IMR-90 (cell line): ENCODE measurements at regions not wholly inside any gene's neighbourhood (a gene's known extent, or its start where the extent isn't known, plus 50 kb on each side); places are given as distances from the start of the nearest gene placed in this dataset.

Experiments used
- ATAC-seq: fragments of 200-7000 bp; cut with Tn5 transposase; 2 replicates; pipeline ENCODE4 v1.9.1; 2020; ENCODE audit warnings: low read depth, mild to moderate bottlenecking, moderate library complexity
- BruUV-seq: library from RNA; stranded (reverse); fragments of 400-500 nt; replicated peaks from 2 replicates; lab custom pipeline; 2021; lab: Mats Ljungman, UMichigan
- CTCF ChIA-PET: fragments of 300-600 bp; formaldehyde crosslinking; extraction: SDS; loops from one replicate; lab custom pipeline; 2021; ENCODE audit warnings: antibody characterized with exemption; lab: Yijun Ruan, JAX
- POLR2A ChIA-PET: fragments of 300-600 bp; sonication (Branson Sonifier 250); formaldehyde crosslinking; loops from one replicate; lab custom pipeline; 2022; ENCODE audit warnings: antibody characterized with exemption; ENCODE audit not compliant: unreplicated experiment; lab: Charles Lee
- DNase-seq: peaks from one replicate; pipeline ENCODE4 v3.0.0; 2013
- H2AFZ ChIP-seq: replicated peaks from 2 replicates; pipeline ENCODE3; 2013; ENCODE audit warnings: low read length, mild to moderate bottlenecking; ENCODE audit not compliant: poor library complexity
- H2AK5ac ChIP-seq: 2 replicates; pipeline ENCODE4 v1.6.1; 2013; ENCODE audit warnings: low read depth, low read length, inconsistent platforms
- H2AK9ac ChIP-seq: replicated peaks from 2 replicates; pipeline ENCODE3; 2013; ENCODE audit warnings: mild to moderate bottlenecking, low read depth, low read length, moderate library complexity; ENCODE audit not compliant: poor library complexity
- H2BK120ac ChIP-seq: 2 replicates; pipeline ENCODE4 v1.6.1; 2013; ENCODE audit warnings: low read depth, low read length, inconsistent platforms
- H2BK15ac ChIP-seq: 3 replicates; pipeline ENCODE4 v1.6.1; 2013; ENCODE audit warnings: low read depth, low read length, inconsistent platforms
- H2BK20ac ChIP-seq: 2 replicates; pipeline ENCODE4 v1.6.1; 2013; ENCODE audit warnings: low read depth, mild to moderate bottlenecking, inconsistent platforms, low read length, moderate library complexity
- H2BK5ac ChIP-seq: 2 replicates; pipeline ENCODE4 v1.6.1; 2013; ENCODE audit warnings: mild to moderate bottlenecking, low read depth, low read length, inconsistent platforms; ENCODE audit not compliant: poor library complexity, severe bottlenecking
- H3K14ac ChIP-seq: replicated peaks from 2 replicates; pipeline ENCODE4 v1.6.1; 2013; ENCODE audit warnings: low read depth, low read length, inconsistent platforms
- H3K18ac ChIP-seq: 2 replicates; pipeline ENCODE4 v1.6.1; 2013; ENCODE audit warnings: low read depth, low read length, control low read depth
- H3K23ac ChIP-seq: 2 replicates; pipeline ENCODE4 v1.6.1; 2013; ENCODE audit warnings: low read depth, low read length, inconsistent platforms
- H3K27ac ChIP-seq: 2 replicates; pipeline ENCODE4 v1.5.1; 2013; ENCODE audit warnings: mild to moderate bottlenecking, control low read depth, low read length; ENCODE audit not compliant: insufficient read depth
- H3K27me3 ChIP-seq: 2 replicates; pipeline ENCODE4 v1.6.1; 2013; ENCODE audit warnings: low read length; ENCODE audit not compliant: control insufficient read depth, insufficient read depth
- H3K36me3 ChIP-seq: 2 replicates; pipeline ENCODE4 v1.6.1; 2013; ENCODE audit warnings: low read length, mixed read lengths; ENCODE audit not compliant: control insufficient read depth, insufficient read depth
- H3K4ac ChIP-seq: 2 replicates; pipeline ENCODE4 v1.6.1; 2013; ENCODE audit warnings: low read depth, low read length, inconsistent platforms
- H3K4me1 ChIP-seq: 2 replicates; pipeline ENCODE4 v1.6.1; 2013; ENCODE audit warnings: low read length, mixed read lengths; ENCODE audit not compliant: control insufficient read depth, insufficient read depth
- H3K4me2 ChIP-seq: 2 replicates; pipeline ENCODE4 v1.6.1; 2013; ENCODE audit warnings: low read depth, mild to moderate bottlenecking, control low read depth, low read length, moderate library complexity
- H3K4me3 ChIP-seq: 2 replicates; pipeline ENCODE4 v1.5.1; 2013; ENCODE audit warnings: low read depth, mild to moderate bottlenecking, control low read depth, low read length, moderate library complexity; ENCODE audit not compliant: insufficient read depth
- H3K56ac ChIP-seq: 2 replicates; pipeline ENCODE4 v1.6.1; 2013; ENCODE audit warnings: low read length, inconsistent platforms; ENCODE audit not compliant: insufficient read depth; ENCODE audit errors: extremely low read depth
- H3K79me1 ChIP-seq, 2 experiments: 2 replicates each; pipeline ENCODE4 v1.6.1; 2013; ENCODE audit warnings: low read length in 2 of 2, inconsistent platforms in 1 of 2, low read depth in 1 of 2
- H3K9ac ChIP-seq: 2 replicates; pipeline ENCODE4 v1.6.1; 2013; ENCODE audit warnings: low read depth, low read length, control low read depth
- H3K9me1 ChIP-seq: 2 replicates; pipeline ENCODE4 v1.6.1; 2013; ENCODE audit warnings: low read length, inconsistent platforms; ENCODE audit not compliant: insufficient read depth
- H3K9me3 ChIP-seq: 2 replicates; pipeline ENCODE4 v1.6.1; 2013; ENCODE audit warnings: low read length; ENCODE audit not compliant: control insufficient read depth, insufficient read depth
- H4K20me1 ChIP-seq: 2 replicates; pipeline ENCODE4 v1.6.1; 2013; ENCODE audit warnings: low read length, inconsistent platforms; ENCODE audit not compliant: insufficient read depth
- H4K5ac ChIP-seq: 2 replicates; pipeline ENCODE4 v1.6.1; 2013; ENCODE audit warnings: mild to moderate bottlenecking, low read depth, low read length, control low read depth
- H4K8ac ChIP-seq, 2 experiments: 2 replicates each; pipeline ENCODE4 v1.6.1; 2013; ENCODE audit warnings: low read depth in 2 of 2, low read length in 2 of 2, control low read depth in 1 of 2, inconsistent platforms in 1 of 2
- H4K91ac ChIP-seq: 2 replicates; pipeline ENCODE4 v1.6.1; 2013; ENCODE audit warnings: low read depth, low read length, inconsistent platforms; ENCODE audit not compliant: insufficient read depth
- ELK1 ChIP-seq: fragments of 150-350 bp; IDR thresholded peaks from 2 replicates; pipeline ENCODE4 v1.6.1; 2016; ENCODE audit warnings: low read depth, mild to moderate bottlenecking, low read length, moderate library complexity, borderline replicate concordance
- MAFK ChIP-seq: IDR thresholded peaks from 2 replicates; pipeline ENCODE4 v1.6.1; 2012; ENCODE audit warnings: low read depth, low read length, improper control_type of control experiment
- NFE2L2 ChIP-seq: fragments of 150-350 bp; IDR thresholded peaks from 2 replicates; pipeline ENCODE4 v1.6.1; 2016; ENCODE audit warnings: low read depth, mild to moderate bottlenecking, low read length
- RAD21 ChIP-seq: IDR thresholded peaks from 2 replicates; pipeline ENCODE4 v1.6.1; 2012; ENCODE audit warnings: low read length, improper control_type of control experiment
- RCOR1 ChIP-seq: IDR thresholded peaks from 2 replicates; pipeline ENCODE4 v1.6.1; 2012; ENCODE audit warnings: mild to moderate bottlenecking, low read length, improper control_type of control experiment; ENCODE audit not compliant: insufficient replicate concordance
- RFX5 ChIP-seq: IDR thresholded peaks from 2 replicates; pipeline ENCODE4 v1.8.0; 2012; ENCODE audit warnings: low read depth, mild to moderate bottlenecking, low read length, moderate library complexity
- dilution Hi-C: fragments of 300-500 bp; cut with HindIII; formaldehyde crosslinking; loops from one replicate; pipeline ENCODE4 v1.14.3; 2018; ENCODE audit warnings: low sequenced_read_pairs; ENCODE audit not compliant: unreplicated experiment
- in situ Hi-C: fragments of 300-500 bp; cut with MboI; formaldehyde crosslinking; loops from 3 replicates; pipeline ENCODE4 v1.14.3; 2019; ENCODE audit warnings: low sequenced_read_pairs, inconsistent platforms, mixed read lengths
- intact Hi-C: fragments of 100-400 bp; cut with micrococcal nuclease; formaldehyde crosslinking; loops from 2 replicates; pipeline ENCODE4 v1.10.0; 2022
- TF ChIP-seq, protein P1 (sequence below): fragments of 150-350 bp; IDR thresholded peaks from 2 replicates; pipeline ENCODE4 v1.6.1; 2017; ENCODE audit warnings: mild to moderate bottlenecking, antibody characterized with exemption, low read length, low read depth

- Histone ChIP-seq H3K36me3 (no peaks in the 10 kb centered on the region), H2BK15ac (no peak overlapping the region), H3K23ac (no peak overlapping the region), H3K56ac (no peak overlapping the region), H3K79me1 (no peaks in the 10 kb centered on the region), H3K9me3 (no peaks in the 10 kb centered on the region), H3K27me3 (no peaks in the 10 kb centered on the region), H4K5ac (no peak overlapping the region), H2BK120ac (no peak overlapping the region), H4K8ac (no peak overlapping the region), H2BK20ac (no peak overlapping the region), H4K20me1 (no peaks in the 10 kb centered on the region), H2AK9ac (no peak overlapping the region), H2AK5ac (no peak overlapping the region), H4K91ac (no peak overlapping the region), H3K14ac (no peak overlapping the region), H3K27ac (no peak overlapping the region), H3K9ac (no peak overlapping the region), H3K18ac (no peak overlapping the region), H3K4ac (no peak overlapping the region), H3K4me2 (no peak overlapping the region), H2AFZ (no peak overlapping the region), H2BK5ac (no peak overlapping the region), H3K4me3 (no peak overlapping the region), H3K4me1 (no peaks in the 10 kb centered on the region), H3K9me1 (no peaks in the 10 kb centered on the region)
- in situ Hi-C loops, result no loop called here
- DNase-seq (no peak), ATAC-seq (no peak)
- dilution Hi-C loops, result no loop called here
- ChIA-PET POLR2A (no interaction called here), CTCF (no interaction called here)
- no TSS peak for BruUV-seq
- intact Hi-C loops, result no loop called here
- TF ChIP-seq MAFK, result no peak
- TF ChIP-seq ELK1, result no peak
- no peak for TF ChIP-seq RFX5
- TF ChIP-seq RAD21, result no peak
- TF ChIP-seq NFE2L2, result no peak
- TF ChIP-seq RCOR1, result no peak
- TF ChIP-seq, protein P1, sequence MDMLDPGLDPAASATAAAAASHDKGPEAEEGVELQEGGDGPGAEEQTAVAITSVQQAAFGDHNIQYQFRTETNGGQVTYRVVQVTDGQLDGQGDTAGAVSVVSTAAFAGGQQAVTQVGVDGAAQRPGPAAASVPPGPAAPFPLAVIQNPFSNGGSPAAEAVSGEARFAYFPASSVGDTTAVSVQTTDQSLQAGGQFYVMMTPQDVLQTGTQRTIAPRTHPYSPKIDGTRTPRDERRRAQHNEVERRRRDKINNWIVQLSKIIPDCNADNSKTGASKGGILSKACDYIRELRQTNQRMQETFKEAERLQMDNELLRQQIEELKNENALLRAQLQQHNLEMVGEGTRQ, result no peak
These were observed 338.6 kb downstream of the NSUN3 start for GRCh38 chr3:94401466-94401865.
